ENCODE measurements at regions not wholly inside any gene's neighbourhood (a gene's known extent, or its start where the extent isn't known, plus 50 kb on each side); places are given as distances from the start of the nearest gene placed in this dataset.

GRCh38 chr2:212677466-212677865 is 138.9 kb upstream of the ERBB4 start:
- peaks cover 6% of the 10 kb centered on the region for H3K27me3 Mint-ChIP-seq (ENCODE audit: insufficient read depth, low read depth, poor library complexity)
- Histone ChIP-seq H3F3A (replicated peaks; ENCODE audit: low read depth) (no peaks in the 10 kb centered on the region), H2AFZ (peak overlapping the region; percentile 70; the same call in 1 of the 2 replicates), H4K20me1 (replicated peaks; ENCODE audit: insufficient read depth) (no peaks in the 10 kb centered on the region), H3K79me2 (replicated peaks; ENCODE audit: insufficient read depth) (no peaks in the 10 kb centered on the region), H3K4me3 (no peak overlapping the region), H3K27me3 (ENCODE audit: insufficient read depth) (no peaks in the 10 kb centered on the region), H3K4me1 (ENCODE audit: insufficient read depth) (no peaks in the 10 kb centered on the region), H3K36me3 (ENCODE audit: insufficient read depth) (no peaks in the 10 kb centered on the region), H3K27ac (ENCODE audit: low read depth) (no peak overlapping the region), H3K9me2 (ENCODE audit: insufficient read depth) (no peaks in the 10 kb centered on the region), H3K4me2 (no peak overlapping the region)
- H3K27ac Mint-ChIP-seq, result no peak overlapping the region
- no peaks in the 10 kb centered on the region for H3K9me3 Mint-ChIP-seq
- ATAC-seq (peak; percentile 97), DNase-seq (ENCODE audit: low spot score) (peak; percentile 45)
- H3K4me1 Mint-ChIP-seq, result peaks cover 8% of the 10 kb centered on the region; the same call in 2 of the 3 replicates
- no peak overlapping the region for H3K4me3 Mint-ChIP-seq
- no peaks in the 10 kb centered on the region for H3K36me3 Mint-ChIP-seq (ENCODE audit: low read depth)
- TF ChIP-seq STAT1 (IDR thresholded peaks at IDR 0.05; ENCODE audit: unreplicated experiment) (no peak), NANOG (IDR thresholded peaks at IDR 0.05; ENCODE audit: borderline replicate concordance) (no peak), EZH2phosphoT487 (IDR thresholded peaks at IDR 0.05; ENCODE audit: unreplicated experiment) (no peak), JUNB (IDR thresholded peaks at IDR 0.05; ENCODE audit: unreplicated experiment) (no peak), ETS1 (IDR thresholded peaks at IDR 0.05) (no peak), ZNF462 (CRISPR knock-in tag; IDR thresholded peaks at IDR 0.05) (no peak)
- TF ChIP-seq, protein P1, sequence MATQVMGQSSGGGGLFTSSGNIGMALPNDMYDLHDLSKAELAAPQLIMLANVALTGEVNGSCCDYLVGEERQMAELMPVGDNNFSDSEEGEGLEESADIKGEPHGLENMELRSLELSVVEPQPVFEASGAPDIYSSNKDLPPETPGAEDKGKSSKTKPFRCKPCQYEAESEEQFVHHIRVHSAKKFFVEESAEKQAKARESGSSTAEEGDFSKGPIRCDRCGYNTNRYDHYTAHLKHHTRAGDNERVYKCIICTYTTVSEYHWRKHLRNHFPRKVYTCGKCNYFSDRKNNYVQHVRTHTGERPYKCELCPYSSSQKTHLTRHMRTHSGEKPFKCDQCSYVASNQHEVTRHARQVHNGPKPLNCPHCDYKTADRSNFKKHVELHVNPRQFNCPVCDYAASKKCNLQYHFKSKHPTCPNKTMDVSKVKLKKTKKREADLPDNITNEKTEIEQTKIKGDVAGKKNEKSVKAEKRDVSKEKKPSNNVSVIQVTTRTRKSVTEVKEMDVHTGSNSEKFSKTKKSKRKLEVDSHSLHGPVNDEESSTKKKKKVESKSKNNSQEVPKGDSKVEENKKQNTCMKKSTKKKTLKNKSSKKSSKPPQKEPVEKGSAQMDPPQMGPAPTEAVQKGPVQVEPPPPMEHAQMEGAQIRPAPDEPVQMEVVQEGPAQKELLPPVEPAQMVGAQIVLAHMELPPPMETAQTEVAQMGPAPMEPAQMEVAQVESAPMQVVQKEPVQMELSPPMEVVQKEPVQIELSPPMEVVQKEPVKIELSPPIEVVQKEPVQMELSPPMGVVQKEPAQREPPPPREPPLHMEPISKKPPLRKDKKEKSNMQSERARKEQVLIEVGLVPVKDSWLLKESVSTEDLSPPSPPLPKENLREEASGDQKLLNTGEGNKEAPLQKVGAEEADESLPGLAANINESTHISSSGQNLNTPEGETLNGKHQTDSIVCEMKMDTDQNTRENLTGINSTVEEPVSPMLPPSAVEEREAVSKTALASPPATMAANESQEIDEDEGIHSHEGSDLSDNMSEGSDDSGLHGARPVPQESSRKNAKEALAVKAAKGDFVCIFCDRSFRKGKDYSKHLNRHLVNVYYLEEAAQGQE (IDR thresholded peaks at IDR 0.05; ENCODE audit: unreplicated experiment), result no peak
- TF ChIP-seq, protein P2, sequence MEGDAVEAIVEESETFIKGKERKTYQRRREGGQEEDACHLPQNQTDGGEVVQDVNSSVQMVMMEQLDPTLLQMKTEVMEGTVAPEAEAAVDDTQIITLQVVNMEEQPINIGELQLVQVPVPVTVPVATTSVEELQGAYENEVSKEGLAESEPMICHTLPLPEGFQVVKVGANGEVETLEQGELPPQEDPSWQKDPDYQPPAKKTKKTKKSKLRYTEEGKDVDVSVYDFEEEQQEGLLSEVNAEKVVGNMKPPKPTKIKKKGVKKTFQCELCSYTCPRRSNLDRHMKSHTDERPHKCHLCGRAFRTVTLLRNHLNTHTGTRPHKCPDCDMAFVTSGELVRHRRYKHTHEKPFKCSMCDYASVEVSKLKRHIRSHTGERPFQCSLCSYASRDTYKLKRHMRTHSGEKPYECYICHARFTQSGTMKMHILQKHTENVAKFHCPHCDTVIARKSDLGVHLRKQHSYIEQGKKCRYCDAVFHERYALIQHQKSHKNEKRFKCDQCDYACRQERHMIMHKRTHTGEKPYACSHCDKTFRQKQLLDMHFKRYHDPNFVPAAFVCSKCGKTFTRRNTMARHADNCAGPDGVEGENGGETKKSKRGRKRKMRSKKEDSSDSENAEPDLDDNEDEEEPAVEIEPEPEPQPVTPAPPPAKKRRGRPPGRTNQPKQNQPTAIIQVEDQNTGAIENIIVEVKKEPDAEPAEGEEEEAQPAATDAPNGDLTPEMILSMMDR (conservative IDR thresholded peaks at IDR 0.05; ENCODE audit: low read depth in 2 of 2), result no peak

Data from GM23338 (cell line).